RWPE2 (cell line): ENCODE measurements at regions not wholly inside any gene's neighbourhood (a gene's known extent, or its start where the extent isn't known, plus 50 kb on each side); places are given as distances from the start of the nearest gene placed in this dataset.

Source experiments
- ATAC-seq: fragments of 200-7000 bp; cut with Tn5 transposase; 3 replicates; pipeline ENCODE4 v1.9.1; 2021; ENCODE audit warnings: low read depth
- DNase-seq: peaks from one replicate; pipeline ENCODE4 v3.0.0-alpha.2; 2020; ENCODE audit warnings: low spot score
- H3K27ac ChIP-seq: fragments of 450-650 bp; 2 replicates; pipeline ENCODE4 v1.5.1; 2017; ENCODE audit warnings: mild to moderate bottlenecking; ENCODE audit not compliant: poor library complexity, severe bottlenecking
- H3K27me3 ChIP-seq: fragments of 250-450 bp; sonication (Bioruptor Pico); 2 replicates; pipeline ENCODE4 v1.5.1; 2021; ENCODE audit warnings: mild to moderate bottlenecking, moderate library complexity; ENCODE audit not compliant: insufficient read depth, poor library complexity, severe bottlenecking
- H3K36me3 ChIP-seq: fragments of 250-450 bp; sonication (Bioruptor Pico); 2 replicates; pipeline ENCODE4 v1.5.1; 2020; ENCODE audit warnings: low read depth, mild to moderate bottlenecking, moderate library complexity
- H3K4me1 ChIP-seq: fragments of 250-450 bp; sonication (Bioruptor Pico); 2 replicates; pipeline ENCODE4 v1.5.1; 2021; ENCODE audit warnings: mild to moderate bottlenecking, moderate library complexity; ENCODE audit not compliant: insufficient read depth, poor library complexity, severe bottlenecking
- H3K4me3 ChIP-seq: fragments of 250-450 bp; sonication (Bioruptor Pico); 2 replicates; pipeline ENCODE4 v1.5.1; 2021; ENCODE audit warnings: mild to moderate bottlenecking, moderate library complexity; ENCODE audit not compliant: severe bottlenecking
- H3K9me3 ChIP-seq: fragments of 250-450 bp; sonication (Bioruptor Pico); 2 replicates; pipeline ENCODE4 v1.5.1; 2021; ENCODE audit warnings: mild to moderate bottlenecking, moderate library complexity; ENCODE audit not compliant: severe bottlenecking
- CTCF ChIP-seq: fragments of 450-650 bp; IDR thresholded peaks from one replicate; pipeline ENCODE4 v1.5.1; 2017; ENCODE audit warnings: mild to moderate bottlenecking, moderate library complexity; ENCODE audit not compliant: poor library complexity, severe bottlenecking

DNA sequence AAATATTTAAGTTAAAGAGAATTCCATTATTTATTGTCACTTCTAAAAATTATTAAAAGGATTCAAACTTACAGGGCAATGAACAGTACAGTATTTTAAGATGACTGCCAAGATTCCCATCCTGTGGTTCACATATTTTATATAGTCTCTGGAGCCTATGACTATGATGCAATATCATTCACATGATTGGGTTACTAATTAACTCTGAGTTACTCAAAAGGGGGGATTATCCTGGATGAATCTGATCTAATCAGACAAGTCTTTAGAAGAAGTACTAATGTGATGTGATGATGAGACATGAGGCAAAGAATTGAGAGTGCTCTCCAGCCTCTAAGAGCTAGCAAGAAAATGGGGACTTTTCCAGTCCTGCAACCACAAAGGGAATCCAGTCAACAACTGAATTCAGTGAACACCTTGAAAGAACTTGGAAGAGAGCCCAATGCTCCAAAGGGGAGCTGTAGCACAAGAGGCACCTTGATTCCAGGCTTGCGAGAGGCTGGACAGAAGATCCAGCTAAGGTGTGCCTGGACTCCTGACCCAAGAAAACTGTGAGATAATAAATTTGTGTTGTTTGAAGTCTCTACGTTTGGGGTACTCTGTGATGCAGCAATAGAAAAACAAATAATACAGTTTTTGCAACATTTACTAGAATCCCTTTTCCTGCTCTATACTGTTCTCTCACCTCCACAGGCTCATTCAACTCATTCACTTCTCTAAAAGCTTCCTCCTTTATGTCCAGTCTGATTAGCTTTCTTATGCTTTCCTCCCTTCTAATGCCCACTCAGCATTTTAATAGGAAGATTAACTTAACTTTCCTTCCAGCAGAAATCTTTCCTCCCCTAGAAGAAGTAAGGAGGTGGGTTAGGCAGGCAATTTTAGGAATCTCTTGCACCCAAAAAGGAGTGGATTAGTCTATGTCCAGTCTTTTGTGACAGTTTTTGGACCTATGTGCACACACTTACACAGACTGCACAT, 133.8 kb upstream of the LCORL start:
- DNase-seq (no peak), ATAC-seq (no peak)
- no peaks in the 10 kb centered on the region for H3K36me3 ChIP-seq
- no peaks in the 10 kb centered on the region for H3K27me3 ChIP-seq
- H3K9me3 ChIP-seq, result no peaks in the 10 kb centered on the region
- no peaks in the 10 kb centered on the region for H3K4me1 ChIP-seq
- no peak overlapping the region for H3K27ac ChIP-seq
- no peak for TF ChIP-seq CTCF
- no peak overlapping the region for H3K4me3 ChIP-seq

DNA sequence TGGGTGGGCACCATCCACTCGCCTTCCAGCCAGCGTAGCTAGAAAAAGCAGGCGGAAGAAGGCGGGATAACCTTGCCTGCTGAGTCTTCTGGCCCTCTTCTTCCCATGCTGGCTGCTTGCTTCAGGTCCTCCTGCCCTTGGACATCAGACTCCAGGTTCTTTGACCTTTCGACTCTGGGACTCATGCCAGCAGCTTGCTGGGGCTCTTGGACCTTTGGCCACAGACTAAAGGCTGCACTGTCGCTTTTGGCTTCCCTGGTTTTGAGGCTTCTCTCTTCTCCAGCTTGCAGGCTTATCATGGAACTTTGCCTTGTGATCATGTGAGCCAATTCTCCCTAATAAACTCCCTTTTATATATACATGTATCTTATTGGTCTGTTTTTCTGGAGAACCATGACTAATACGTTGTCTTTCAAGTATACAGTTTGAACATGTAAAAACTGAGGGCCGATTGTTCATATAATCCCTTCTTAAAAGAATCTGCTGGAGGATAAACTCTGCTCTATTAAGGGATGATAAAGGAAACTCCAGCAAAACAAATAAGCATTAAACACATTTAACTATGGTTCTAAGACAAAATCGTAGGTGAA, 116.6 kb upstream of the LCORL start:
- no peak overlapping the region for H3K27ac ChIP-seq
- H3K9me3 ChIP-seq, result peaks cover 2% of the 10 kb centered on the region
- no peaks in the 10 kb centered on the region for H3K27me3 ChIP-seq
- ATAC-seq (no peak), DNase-seq (no peak)
- H3K36me3 ChIP-seq, result no peaks in the 10 kb centered on the region
- TF ChIP-seq CTCF, result no peak
- no peak overlapping the region for H3K4me3 ChIP-seq
- H3K4me1 ChIP-seq, result no peaks in the 10 kb centered on the region

DNA sequence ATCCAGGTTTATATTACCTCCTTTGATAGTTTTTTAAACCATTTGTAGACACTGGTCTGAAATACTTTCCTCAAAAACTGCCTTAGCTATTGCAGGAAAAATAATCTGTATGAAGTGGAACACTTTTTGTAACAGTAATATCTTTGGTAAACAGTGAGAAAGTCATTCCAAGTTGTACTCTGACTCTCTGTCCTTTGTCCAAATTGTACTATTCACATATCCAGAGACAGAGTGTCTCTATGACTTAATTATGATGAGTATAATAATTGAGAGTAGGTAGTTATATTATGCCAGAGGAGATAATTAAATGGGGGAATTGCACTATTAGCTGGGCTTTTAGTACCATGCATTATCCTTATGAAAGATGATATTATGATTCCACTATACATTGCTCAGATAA, 112.6 kb upstream of the LCORL start:
- Histone ChIP-seq H3K27me3 (no peaks in the 10 kb centered on the region), H3K9me3 (peaks cover 2% of the 10 kb centered on the region), H3K36me3 (no peaks in the 10 kb centered on the region), H3K4me3 (no peak overlapping the region), H3K27ac (no peak overlapping the region), H3K4me1 (no peaks in the 10 kb centered on the region)
- no peak for ATAC-seq
- no peak for DNase-seq
- TF ChIP-seq CTCF, result no peak

GRCh38 chr4:18130256-18130655, 108.7 kb upstream of the LCORL start:
- H3K4me3 ChIP-seq, result no peak overlapping the region
- no peaks in the 10 kb centered on the region for H3K36me3 ChIP-seq
- no peaks in the 10 kb centered on the region for H3K4me1 ChIP-seq
- H3K9me3 ChIP-seq, result peaks cover 2% of the 10 kb centered on the region
- H3K27ac ChIP-seq, result no peak overlapping the region
- ATAC-seq (no peak), DNase-seq (no peak)
- no peaks in the 10 kb centered on the region for H3K27me3 ChIP-seq
- no peak for TF ChIP-seq CTCF
